Kasumi-1 (cell line): ENCODE measurements at regions not wholly inside any gene's neighbourhood (a gene's known extent, or its start where the extent isn't known, plus 50 kb on each side); places are given as distances from the start of the nearest gene placed in this dataset.
A peak's percentile ranks its signal among the peaks of the same experiment; 100 is the strongest.

ENCODE experiments used
- DNase-seq, 2 experiments: peaks; one replicate each; lab custom pipeline; 2025; lab: John Stamatoyannopoulos, UW

- no peak for DNase-seq
Observed at GRCh38 chr5:165296401-165297130, 1791.1 kb downstream of the MAT2B start.

DNA sequence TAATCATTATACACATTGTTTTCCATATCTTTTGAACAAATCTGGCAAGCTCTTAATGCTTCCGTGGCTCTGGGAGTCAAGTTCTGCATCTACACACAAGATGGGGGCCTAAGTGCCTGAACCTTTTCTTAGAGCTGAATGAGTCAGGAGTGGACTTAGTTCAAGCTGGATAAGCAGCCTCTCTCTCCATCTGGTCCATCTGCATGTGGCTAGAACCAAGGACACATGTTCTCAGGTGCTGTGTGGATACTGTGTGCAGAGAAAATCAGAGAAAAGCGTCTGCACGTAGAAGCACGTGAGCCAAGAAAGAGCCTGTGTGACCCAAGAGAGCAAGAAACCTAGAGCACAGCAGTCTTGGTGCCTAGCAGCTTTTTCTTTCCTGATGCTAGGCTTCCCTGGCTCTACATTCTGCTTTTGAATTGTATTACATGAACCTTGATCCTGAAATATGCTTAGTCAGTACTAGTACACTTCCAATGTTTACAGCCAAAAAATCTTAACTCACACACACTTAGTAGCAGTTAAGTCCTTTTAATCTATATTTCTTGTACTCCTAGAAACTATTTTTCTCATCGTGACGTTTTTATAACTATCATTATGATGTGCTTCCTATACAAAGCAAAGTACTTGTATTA, 1798.9 kb downstream of the MAT2B start:
- DNase-seq, result no peak

DNA sequence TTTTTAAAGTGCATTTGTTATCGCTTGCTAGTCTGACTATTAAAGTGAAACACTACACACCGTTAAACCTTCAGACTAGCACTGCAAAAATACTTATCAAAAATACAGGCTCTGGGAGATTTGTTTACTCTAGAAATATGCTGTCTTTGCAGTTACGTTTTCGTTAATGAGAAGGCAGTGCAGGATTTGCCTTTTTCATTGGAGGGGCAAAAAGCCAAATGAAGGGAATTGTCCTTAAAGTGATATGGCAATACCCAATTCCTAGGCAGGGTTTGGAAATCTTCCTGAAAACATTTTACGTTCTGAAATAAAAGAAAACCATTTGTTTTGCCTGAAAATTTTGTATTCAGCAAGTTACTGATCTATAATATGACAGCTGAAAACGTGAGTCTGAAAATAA, 1800.2 kb downstream of the MAT2B start:
- DNase-seq, result no peak

DNA sequence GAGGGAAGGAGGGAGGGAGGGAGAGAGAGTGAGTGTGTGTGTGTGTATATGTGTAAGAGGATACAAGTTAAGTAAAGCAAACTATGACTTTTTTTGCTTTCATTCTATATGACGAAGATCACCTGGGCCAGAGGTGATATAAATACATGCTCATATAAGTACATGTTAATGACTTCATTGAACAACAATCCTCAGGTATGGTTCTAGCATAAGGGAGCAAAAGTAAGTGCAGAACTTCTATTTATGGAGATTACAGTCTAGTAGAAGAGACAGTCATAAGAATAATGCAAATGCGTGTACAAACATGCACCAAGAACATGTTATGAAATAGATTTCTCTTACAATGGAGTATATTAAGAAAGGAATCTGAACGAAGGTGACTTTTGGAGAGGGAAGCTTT, 1804.0 kb downstream of the MAT2B start:
- no peak for DNase-seq

DNA sequence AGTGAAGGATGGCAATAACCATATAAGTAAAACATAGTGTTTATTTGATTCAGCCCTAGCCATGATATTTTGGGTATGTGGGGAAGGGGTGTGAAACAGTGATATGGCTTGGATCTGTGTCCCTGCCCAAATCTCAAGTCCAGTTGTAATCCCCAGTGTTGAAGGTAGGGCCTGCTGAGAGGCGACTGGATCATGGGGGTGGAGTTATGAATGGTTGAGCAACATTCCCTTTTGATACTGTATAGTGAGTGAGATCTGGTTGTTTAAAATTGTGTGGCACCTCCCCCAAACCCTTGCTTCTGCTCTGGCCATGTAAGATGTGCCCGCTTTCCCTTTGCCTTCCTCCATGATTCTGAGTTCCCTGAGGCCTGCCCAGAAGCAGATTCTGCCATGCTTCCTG, 1804.6 kb downstream of the MAT2B start:
- no peak for DNase-seq

DNA sequence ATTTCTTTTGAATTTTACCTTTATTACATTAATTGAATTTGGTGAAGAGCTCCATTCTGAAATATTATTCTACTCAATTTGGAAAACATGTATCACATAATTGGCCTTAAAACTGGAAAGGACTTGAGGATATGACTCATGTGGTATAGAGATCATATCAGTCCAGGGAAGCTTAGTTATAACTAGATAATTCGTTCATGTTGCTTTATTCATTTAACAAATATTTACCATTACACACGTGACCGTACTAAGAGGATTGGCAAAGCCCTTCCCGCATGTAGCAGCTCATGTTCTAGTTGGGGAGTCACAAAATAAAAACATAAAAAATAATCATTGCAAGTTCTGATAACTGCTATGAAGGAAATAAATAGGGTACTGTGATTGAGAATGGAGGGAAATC, 1816.5 kb downstream of the MAT2B start:
- no peak for DNase-seq

GRCh38 chr5:165325221-165325620, 1819.8 kb downstream of the MAT2B start:
- no peak for DNase-seq

- DNase-seq, result no peak
Observed at GRCh38 chr5:165327631-165328030, 1822.2 kb downstream of the MAT2B start.

GRCh38 chr5:165328846-165329245, 1823.4 kb downstream of the MAT2B start:
- no peak for DNase-seq

DNA sequence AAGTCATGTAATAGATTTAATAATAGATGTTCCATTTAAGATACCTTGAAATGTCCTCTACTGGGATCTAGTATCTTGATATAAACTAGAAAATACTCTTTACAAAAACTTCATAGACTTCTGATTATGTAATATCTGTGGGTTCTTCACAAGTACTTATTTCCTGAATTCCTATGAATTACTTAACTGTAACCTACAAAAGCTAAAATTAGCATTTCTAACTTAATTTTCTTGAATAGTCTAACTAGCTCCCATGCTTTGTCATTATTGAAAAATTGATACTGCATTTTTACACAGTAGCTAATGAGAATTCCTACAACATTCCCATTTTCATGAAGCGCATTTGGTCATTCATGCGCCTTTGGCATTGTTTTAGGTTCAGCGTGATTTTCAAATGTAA, 1828.2 kb downstream of the MAT2B start:
- peak; percentile 15 to 33 for DNase-seq

GRCh38 chr5:165334201-165334600, 1828.8 kb downstream of the MAT2B start:
- DNase-seq, result peak; percentile 14 to 28

DNA sequence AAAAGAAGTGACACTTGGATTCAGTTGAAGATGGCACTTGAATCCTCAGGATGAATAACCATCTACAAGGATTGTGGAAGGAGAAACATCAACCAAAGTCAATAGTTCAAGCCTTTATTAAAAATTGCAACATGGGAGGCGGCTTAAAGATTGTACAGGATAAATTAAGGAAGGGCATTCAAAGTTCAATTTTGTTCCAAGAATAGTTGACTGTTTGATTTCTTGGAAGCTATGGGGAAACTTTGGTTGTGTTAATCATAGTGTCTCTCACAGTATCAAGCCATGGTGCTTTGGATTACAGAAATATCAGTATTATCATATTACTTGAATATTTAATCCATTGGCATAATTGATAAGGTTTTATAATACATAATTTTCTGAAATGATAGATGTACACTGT, 1844.3 kb downstream of the MAT2B start:
- DNase-seq, result no peak

DNA sequence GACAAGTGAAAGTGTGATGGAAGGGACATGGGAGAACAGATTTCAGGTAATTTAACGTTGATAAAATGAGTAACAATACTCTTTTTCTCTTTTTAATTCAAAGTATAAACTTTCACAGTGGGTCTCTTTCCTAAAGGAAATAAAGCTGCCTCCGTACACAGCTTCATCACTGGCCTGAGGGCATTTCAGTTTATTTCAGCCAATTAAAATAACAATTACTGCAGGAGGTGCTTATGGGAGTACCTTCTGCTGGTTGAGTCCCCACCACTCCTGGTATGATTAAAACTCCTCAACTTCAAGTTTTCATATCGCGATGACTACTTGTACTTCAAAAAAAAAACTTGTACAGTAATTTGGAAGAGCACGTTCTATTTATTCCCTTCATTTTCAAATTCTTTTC, 1845.9 kb downstream of the MAT2B start:
- no peak for DNase-seq

DNA sequence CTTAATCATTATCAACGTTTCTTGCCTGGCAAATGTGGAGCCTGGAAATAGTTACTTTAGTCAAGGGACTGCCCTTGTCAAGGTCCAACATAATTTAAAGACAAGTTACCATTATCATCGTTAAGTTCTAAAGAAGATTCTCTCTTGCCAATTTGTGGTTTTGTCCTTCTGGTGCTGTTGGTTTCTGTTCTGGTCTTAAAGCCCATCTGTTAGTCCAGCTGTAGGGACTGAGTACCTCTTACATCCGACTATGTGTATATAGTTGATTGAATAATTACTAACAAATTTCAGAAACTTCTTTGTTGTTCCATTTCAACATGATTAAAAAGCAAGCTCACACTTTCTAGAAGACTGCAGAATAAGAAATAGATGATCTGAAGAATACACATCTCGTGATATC, 1854.9 kb downstream of the MAT2B start:
- DNase-seq, result no peak

- no peak for DNase-seq
Observed at GRCh38 chr5:165360784-165361542, 1855.5 kb downstream of the MAT2B start.

GRCh38 chr5:165370233-165370632, 1864.8 kb downstream of the MAT2B start:
- DNase-seq, result no peak

GRCh38 chr5:165370794-165371193, 1865.4 kb downstream of the MAT2B start:
- DNase-seq, result no peak

GRCh38 chr5:165375201-165375600, 1869.8 kb downstream of the MAT2B start:
- DNase-seq, result no peak

- peak; percentile 54 to 59 for DNase-seq
Observed at GRCh38 chr5:165393839-165394238, 1888.4 kb downstream of the MAT2B start.

DNA sequence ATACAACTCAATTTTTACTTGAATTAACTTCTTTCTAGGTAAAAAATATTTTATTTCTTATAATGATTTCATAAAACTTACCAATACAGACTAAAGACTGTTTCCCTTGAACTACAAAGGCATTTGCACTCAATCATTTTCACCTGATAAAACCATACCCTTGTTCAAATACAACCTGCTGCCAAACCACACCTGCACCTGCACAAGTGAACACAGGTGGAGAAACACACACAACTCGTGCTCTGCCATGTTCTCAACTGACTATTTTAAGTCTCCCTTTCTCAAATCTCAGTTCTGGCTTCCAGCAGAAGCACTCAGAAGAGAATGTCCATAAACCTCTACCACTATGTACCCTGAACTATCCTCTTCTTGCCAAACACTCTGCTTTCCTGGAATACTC, 1892.1 kb downstream of the MAT2B start:
- DNase-seq, result no peak

- no peak for DNase-seq
Observed at GRCh38 chr5:165400086-165400485, 1894.7 kb downstream of the MAT2B start.

DNA sequence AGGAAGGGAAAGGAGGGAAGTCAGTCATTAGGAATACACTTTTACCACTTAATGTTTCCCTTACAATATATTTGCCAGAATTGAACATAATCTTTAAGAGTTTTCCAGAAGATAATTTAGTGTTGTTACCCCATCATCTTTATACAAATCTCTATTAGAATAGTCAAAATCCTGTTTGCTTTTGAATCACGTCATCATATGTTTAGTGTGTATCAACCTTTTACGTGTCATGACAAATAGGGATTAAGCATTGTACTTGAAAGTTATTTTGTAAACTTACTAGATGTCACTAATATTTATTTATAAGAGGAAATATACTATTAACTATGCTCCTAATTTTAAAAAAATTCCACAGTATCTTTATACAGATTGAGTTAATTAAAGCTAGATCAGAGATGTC, 1899.5 kb downstream of the MAT2B start:
- no peak for DNase-seq

- no peak for DNase-seq
Observed at GRCh38 chr5:165405340-165405739, 1899.9 kb downstream of the MAT2B start.
